GM23338 (cell line): ENCODE measurements at regions not wholly inside any gene's neighbourhood (a gene's known extent, or its start where the extent isn't known, plus 50 kb on each side); places are given as distances from the start of the nearest gene placed in this dataset.

ENCODE experiments used
- ATAC-seq: fragments of 200-7000 bp; cut with Tn5 transposase; 3 replicates; pipeline ENCODE4 v1.9.1; 2020
- DNase-seq: peaks from one replicate; pipeline ENCODE4 v3.0.0-alpha.2; 2015; ENCODE audit warnings: low spot score
- H2AFZ ChIP-seq: fragments of 200-600 bp; sonication (generic); 2 replicates; pipeline ENCODE4 v1.8.0; 2016; ENCODE audit warnings: antibody characterized with exemption, mild to moderate bottlenecking, moderate library complexity
- H3F3A ChIP-seq: fragments of 200-600 bp; sonication (generic); replicated peaks from 2 replicates; pipeline ENCODE4 v1.8.0; 2017; ENCODE audit warnings: antibody characterized with exemption, mixed run types, low read depth
- H3K27ac ChIP-seq: fragments of 200-600 bp; sonication (generic); 2 replicates; pipeline ENCODE4 v1.6.1; 2016; ENCODE audit warnings: low read depth
- H3K27me3 ChIP-seq: fragments of 200-600 bp; sonication (generic); 2 replicates; pipeline ENCODE4 v1.8.0; 2016; ENCODE audit warnings: mild to moderate bottlenecking, mixed run types, moderate library complexity; ENCODE audit not compliant: insufficient read depth
- H3K36me3 ChIP-seq: fragments of 200-600 bp; sonication (generic); 2 replicates; pipeline ENCODE4 v1.8.0; 2016; ENCODE audit warnings: mild to moderate bottlenecking; ENCODE audit not compliant: insufficient read depth
- H3K4me1 ChIP-seq: fragments of 200-600 bp; sonication (generic); 2 replicates; pipeline ENCODE4 v1.8.0; 2016; ENCODE audit warnings: mild to moderate bottlenecking, moderate library complexity; ENCODE audit not compliant: insufficient read depth
- H3K4me2 ChIP-seq: fragments of 200-600 bp; sonication (generic); 2 replicates; pipeline ENCODE4 v1.7.1; 2017; ENCODE audit warnings: mixed run types
- H3K4me3 ChIP-seq: fragments of 200-600 bp; sonication (generic); 2 replicates; pipeline ENCODE4 v1.6.1; 2016; ENCODE audit warnings: mixed run types
- H3K79me2 ChIP-seq: fragments of 200-600 bp; sonication (generic); replicated peaks from 2 replicates; pipeline ENCODE4 v1.8.0; 2017; ENCODE audit warnings: mild to moderate bottlenecking; ENCODE audit not compliant: insufficient read depth
- H3K9me2 ChIP-seq: fragments of 200-600 bp; sonication (generic); 2 replicates; pipeline ENCODE4 v1.8.0; 2017; ENCODE audit not compliant: insufficient read depth
- H4K20me1 ChIP-seq: fragments of 200-600 bp; sonication (generic); replicated peaks from 2 replicates; pipeline ENCODE4 v1.8.0; 2017; ENCODE audit warnings: mild to moderate bottlenecking; ENCODE audit not compliant: insufficient read depth
- H3K27ac Mint-ChIP-seq: 2 replicates; pipeline ENCODE4 v1.8.0; 2020; ENCODE audit warnings: inconsistent platforms, mild to moderate bottlenecking, moderate library complexity, mixed read lengths
- H3K27me3 Mint-ChIP-seq: 3 replicates; pipeline ENCODE4 v1.8.0; 2022; ENCODE audit warnings: low read depth, mild to moderate bottlenecking, moderate library complexity, mixed read lengths, inconsistent platforms; ENCODE audit not compliant: insufficient read depth, poor library complexity
- H3K36me3 Mint-ChIP-seq: 3 replicates; pipeline ENCODE4 v1.8.0; 2021; ENCODE audit warnings: low read depth, mild to moderate bottlenecking, inconsistent platforms, moderate library complexity, mixed read lengths
- H3K4me1 Mint-ChIP-seq: 3 replicates; pipeline ENCODE4 v1.8.0; 2020; ENCODE audit warnings: mild to moderate bottlenecking, inconsistent platforms, mixed read lengths
- H3K4me3 Mint-ChIP-seq: 3 replicates; pipeline ENCODE4 v1.8.0; 2021; ENCODE audit warnings: moderate library complexity, mild to moderate bottlenecking, inconsistent platforms, mixed read lengths
- H3K9me3 Mint-ChIP-seq: 3 replicates; pipeline ENCODE4 v1.8.0; 2020; ENCODE audit warnings: moderate library complexity, mild to moderate bottlenecking, inconsistent platforms, mixed read lengths
- CREB1 ChIP-seq: fragments of 250-450 bp; sonication (Bioruptor Pico); IDR thresholded peaks from 2 replicates; pipeline ENCODE4 v1.5.0; 2020; ENCODE audit warnings: low read depth, mild to moderate bottlenecking, moderate library complexity
- EZH2 ChIP-seq: fragments of 200-600 bp; sonication (generic); IDR thresholded peaks from one replicate; pipeline ENCODE4 v1.8.0; 2017; ENCODE audit warnings: antibody characterized with exemption, mild to moderate bottlenecking, low read depth; ENCODE audit not compliant: unreplicated experiment
- EZH2phosphoT487 ChIP-seq: fragments of 200-600 bp; sonication (generic); IDR thresholded peaks from one replicate; pipeline ENCODE4 v1.8.1; 2018; ENCODE audit warnings: antibody characterized with exemption; ENCODE audit not compliant: unreplicated experiment
- JUNB ChIP-seq: IDR thresholded peaks from one replicate; pipeline ENCODE4 v1.6.1; 2016; ENCODE audit warnings: antibody characterized with exemption; ENCODE audit not compliant: unreplicated experiment
- NANOG ChIP-seq: IDR thresholded peaks from 2 replicates; pipeline ENCODE4 v1.6.1; 2016; ENCODE audit warnings: antibody characterized with exemption, borderline replicate concordance
- POLR2AphosphoS5 ChIP-seq: IDR thresholded peaks from 2 replicates; pipeline ENCODE4 v1.6.1; 2016; ENCODE audit warnings: antibody characterized with exemption, low read depth
- STAT1 ChIP-seq: IDR thresholded peaks from one replicate; pipeline ENCODE4 v1.6.1; 2016; ENCODE audit warnings: antibody characterized with exemption; ENCODE audit not compliant: unreplicated experiment
- ZNF114 ChIP-seq: fragments of 250-450 bp; sonication (Bioruptor Pico); IDR thresholded peaks from 2 replicates; pipeline ENCODE4 v1.5.0; 2020; ENCODE audit warnings: mild to moderate bottlenecking, moderate library complexity
- ZNF331 ChIP-seq: fragments of 250-450 bp; sonication (Bioruptor Pico); IDR thresholded peaks from 2 replicates; pipeline ENCODE4 v1.5.0; 2020; ENCODE audit warnings: low read depth, mild to moderate bottlenecking, moderate library complexity
- TF ChIP-seq, protein P1 (sequence below): IDR thresholded peaks from one replicate; pipeline ENCODE4 v1.6.1; 2018; ENCODE audit warnings: antibody characterized with exemption; ENCODE audit not compliant: unreplicated experiment
- TF ChIP-seq, protein P2 (sequence below): fragments of 250-450 bp; sonication (Bioruptor Pico); IDR thresholded peaks from 2 replicates; pipeline ENCODE4 v1.5.0; 2020; ENCODE audit warnings: mild to moderate bottlenecking, moderate library complexity
- TF ChIP-seq, protein P3 (sequence below), 2 experiments: fragments of 200-600 bp in 1 of 2; sonication (generic) in 1 of 2; conservative IDR thresholded peaks; 2 replicates each; pipeline versions ENCODE4 v1.5.1 to v1.6.1; 2016 to 2017; ENCODE audit warnings: antibody characterized with exemption in 2 of 2, low read depth in 2 of 2, mild to moderate bottlenecking in 2 of 2, moderate library complexity in 1 of 2
- TF ChIP-seq, protein P4 (sequence below): IDR thresholded peaks from 2 replicates; pipeline ENCODE4 v1.6.1; 2016; ENCODE audit warnings: antibody characterized with exemption

DNA sequence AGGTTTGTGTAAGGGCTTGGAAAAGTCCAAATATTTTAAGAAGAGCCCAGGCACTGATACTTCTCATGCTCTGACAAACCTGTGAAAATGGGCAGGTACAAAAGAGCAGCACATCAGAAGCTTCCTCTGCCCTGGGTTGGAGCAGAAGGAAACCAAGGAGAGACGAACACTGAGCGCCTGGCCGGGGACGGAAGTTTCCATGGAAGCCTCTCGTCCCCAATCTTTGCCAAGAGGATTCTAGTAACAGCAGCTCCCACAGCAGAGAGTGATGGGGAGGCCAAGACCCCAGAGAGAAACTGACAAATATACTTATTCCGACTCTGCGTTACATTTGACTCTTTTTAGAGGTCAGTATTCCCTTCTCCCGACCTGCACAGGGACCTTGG is 268.5 kb downstream of the C16orf95 start:
- H3K4me1 Mint-ChIP-seq: peaks cover 23% of the 10 kb centered on the region
- H3K9me2 ChIP-seq: no peaks in the 10 kb centered on the region
- H3K27me3 ChIP-seq: no peaks in the 10 kb centered on the region
- peaks cover 7% of the 10 kb centered on the region; the same call in 1 of the 2 replicates for H3K4me1 ChIP-seq
- no peak overlapping the region for H3K4me3 ChIP-seq
- peaks cover 7% of the 10 kb centered on the region for H3K27me3 Mint-ChIP-seq
- TF ChIP-seq, protein P1, sequence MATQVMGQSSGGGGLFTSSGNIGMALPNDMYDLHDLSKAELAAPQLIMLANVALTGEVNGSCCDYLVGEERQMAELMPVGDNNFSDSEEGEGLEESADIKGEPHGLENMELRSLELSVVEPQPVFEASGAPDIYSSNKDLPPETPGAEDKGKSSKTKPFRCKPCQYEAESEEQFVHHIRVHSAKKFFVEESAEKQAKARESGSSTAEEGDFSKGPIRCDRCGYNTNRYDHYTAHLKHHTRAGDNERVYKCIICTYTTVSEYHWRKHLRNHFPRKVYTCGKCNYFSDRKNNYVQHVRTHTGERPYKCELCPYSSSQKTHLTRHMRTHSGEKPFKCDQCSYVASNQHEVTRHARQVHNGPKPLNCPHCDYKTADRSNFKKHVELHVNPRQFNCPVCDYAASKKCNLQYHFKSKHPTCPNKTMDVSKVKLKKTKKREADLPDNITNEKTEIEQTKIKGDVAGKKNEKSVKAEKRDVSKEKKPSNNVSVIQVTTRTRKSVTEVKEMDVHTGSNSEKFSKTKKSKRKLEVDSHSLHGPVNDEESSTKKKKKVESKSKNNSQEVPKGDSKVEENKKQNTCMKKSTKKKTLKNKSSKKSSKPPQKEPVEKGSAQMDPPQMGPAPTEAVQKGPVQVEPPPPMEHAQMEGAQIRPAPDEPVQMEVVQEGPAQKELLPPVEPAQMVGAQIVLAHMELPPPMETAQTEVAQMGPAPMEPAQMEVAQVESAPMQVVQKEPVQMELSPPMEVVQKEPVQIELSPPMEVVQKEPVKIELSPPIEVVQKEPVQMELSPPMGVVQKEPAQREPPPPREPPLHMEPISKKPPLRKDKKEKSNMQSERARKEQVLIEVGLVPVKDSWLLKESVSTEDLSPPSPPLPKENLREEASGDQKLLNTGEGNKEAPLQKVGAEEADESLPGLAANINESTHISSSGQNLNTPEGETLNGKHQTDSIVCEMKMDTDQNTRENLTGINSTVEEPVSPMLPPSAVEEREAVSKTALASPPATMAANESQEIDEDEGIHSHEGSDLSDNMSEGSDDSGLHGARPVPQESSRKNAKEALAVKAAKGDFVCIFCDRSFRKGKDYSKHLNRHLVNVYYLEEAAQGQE: no peak
- TF ChIP-seq ZNF114 (CRISPR knock-in tag): no peak
- TF ChIP-seq POLR2AphosphoS5: no peak
- no peak for TF ChIP-seq JUNB
- TF ChIP-seq, protein P2, sequence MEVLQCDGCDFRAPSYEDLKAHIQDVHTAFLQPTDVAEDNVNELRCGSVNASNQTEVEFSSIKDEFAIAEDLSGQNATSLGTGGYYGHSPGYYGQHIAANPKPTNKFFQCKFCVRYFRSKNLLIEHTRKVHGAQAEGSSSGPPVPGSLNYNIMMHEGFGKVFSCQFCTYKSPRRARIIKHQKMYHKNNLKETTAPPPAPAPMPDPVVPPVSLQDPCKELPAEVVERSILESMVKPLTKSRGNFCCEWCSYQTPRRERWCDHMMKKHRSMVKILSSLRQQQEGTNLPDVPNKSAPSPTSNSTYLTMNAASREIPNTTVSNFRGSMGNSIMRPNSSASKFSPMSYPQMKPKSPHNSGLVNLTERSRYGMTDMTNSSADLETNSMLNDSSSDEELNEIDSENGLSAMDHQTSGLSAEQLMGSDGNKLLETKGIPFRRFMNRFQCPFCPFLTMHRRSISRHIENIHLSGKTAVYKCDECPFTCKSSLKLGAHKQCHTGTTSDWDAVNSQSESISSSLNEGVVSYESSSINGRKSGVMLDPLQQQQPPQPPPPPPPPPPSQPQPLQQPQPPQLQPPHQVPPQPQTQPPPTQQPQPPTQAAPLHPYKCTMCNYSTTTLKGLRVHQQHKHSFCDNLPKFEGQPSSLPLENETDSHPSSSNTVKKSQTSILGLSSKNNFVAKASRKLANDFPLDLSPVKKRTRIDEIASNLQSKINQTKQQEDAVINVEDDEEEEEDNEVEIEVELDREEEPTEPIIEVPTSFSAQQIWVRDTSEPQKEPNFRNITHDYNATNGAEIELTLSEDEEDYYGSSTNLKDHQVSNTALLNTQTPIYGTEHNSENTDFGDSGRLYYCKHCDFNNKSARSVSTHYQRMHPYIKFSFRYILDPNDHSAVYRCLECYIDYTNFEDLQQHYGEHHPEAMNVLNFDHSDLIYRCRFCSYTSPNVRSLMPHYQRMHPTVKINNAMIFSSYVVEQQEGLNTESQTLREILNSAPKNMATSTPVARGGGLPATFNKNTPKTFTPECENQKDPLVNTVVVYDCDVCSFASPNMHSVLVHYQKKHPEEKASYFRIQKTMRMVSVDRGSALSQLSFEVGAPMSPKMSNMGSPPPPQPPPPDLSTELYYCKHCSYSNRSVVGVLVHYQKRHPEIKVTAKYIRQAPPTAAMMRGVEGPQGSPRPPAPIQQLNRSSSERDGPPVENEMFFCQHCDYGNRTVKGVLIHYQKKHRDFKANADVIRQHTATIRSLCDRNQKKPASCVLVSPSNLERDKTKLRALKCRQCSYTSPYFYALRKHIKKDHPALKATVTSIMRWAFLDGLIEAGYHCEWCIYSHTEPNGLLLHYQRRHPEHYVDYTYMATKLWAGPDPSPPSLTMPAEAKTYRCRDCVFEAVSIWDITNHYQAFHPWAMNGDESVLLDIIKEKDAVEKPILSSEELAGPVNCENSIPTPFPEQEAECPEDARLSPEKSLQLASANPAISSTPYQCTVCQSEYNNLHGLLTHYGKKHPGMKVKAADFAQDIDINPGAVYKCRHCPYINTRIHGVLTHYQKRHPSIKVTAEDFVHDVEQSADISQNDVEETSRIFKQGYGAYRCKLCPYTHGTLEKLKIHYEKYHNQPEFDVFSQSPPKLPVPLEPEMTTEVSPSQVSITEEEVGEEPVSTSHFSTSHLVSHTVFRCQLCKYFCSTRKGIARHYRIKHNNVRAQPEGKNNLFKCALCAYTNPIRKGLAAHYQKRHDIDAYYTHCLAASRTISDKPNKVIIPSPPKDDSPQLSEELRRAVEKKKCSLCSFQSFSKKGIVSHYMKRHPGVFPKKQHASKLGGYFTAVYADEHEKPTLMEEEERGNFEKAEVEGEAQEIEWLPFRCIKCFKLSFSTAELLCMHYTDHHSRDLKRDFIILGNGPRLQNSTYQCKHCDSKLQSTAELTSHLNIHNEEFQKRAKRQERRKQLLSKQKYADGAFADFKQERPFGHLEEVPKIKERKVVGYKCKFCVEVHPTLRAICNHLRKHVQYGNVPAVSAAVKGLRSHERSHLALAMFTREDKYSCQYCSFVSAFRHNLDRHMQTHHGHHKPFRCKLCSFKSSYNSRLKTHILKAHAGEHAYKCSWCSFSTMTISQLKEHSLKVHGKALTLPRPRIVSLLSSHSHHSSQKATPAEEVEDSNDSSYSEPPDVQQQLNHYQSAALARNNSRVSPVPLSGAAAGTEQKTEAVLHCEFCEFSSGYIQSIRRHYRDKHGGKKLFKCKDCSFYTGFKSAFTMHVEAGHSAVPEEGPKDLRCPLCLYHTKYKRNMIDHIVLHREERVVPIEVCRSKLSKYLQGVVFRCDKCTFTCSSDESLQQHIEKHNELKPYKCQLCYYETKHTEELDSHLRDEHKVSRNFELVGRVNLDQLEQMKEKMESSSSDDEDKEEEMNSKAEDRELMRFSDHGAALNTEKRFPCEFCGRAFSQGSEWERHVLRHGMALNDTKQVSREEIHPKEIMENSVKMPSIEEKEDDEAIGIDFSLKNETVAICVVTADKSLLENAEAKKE: no peak
- no peak for TF ChIP-seq CREB1 (CRISPR knock-in tag)
- TF ChIP-seq EZH2: no peak
- no peak for TF ChIP-seq EZH2phosphoT487
- TF ChIP-seq, protein P3, sequence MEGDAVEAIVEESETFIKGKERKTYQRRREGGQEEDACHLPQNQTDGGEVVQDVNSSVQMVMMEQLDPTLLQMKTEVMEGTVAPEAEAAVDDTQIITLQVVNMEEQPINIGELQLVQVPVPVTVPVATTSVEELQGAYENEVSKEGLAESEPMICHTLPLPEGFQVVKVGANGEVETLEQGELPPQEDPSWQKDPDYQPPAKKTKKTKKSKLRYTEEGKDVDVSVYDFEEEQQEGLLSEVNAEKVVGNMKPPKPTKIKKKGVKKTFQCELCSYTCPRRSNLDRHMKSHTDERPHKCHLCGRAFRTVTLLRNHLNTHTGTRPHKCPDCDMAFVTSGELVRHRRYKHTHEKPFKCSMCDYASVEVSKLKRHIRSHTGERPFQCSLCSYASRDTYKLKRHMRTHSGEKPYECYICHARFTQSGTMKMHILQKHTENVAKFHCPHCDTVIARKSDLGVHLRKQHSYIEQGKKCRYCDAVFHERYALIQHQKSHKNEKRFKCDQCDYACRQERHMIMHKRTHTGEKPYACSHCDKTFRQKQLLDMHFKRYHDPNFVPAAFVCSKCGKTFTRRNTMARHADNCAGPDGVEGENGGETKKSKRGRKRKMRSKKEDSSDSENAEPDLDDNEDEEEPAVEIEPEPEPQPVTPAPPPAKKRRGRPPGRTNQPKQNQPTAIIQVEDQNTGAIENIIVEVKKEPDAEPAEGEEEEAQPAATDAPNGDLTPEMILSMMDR (conservative IDR thresholded peaks at IDR 0.05; ENCODE audit: low read depth in 2 of 2): no peak
- TF ChIP-seq STAT1: no peak
- TF ChIP-seq, protein P4, sequence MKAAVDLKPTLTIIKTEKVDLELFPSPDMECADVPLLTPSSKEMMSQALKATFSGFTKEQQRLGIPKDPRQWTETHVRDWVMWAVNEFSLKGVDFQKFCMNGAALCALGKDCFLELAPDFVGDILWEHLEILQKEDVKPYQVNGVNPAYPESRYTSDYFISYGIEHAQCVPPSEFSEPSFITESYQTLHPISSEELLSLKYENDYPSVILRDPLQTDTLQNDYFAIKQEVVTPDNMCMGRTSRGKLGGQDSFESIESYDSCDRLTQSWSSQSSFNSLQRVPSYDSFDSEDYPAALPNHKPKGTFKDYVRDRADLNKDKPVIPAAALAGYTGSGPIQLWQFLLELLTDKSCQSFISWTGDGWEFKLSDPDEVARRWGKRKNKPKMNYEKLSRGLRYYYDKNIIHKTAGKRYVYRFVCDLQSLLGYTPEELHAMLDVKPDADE: no peak
- no peak for TF ChIP-seq ZNF331
- no peak for TF ChIP-seq NANOG
- no peak for ATAC-seq
- H3K79me2 ChIP-seq: no peaks in the 10 kb centered on the region
- no peaks in the 10 kb centered on the region; the same call in 1 of the 2 replicates for H3K36me3 ChIP-seq
- H3F3A ChIP-seq: no peaks in the 10 kb centered on the region
- H3K36me3 Mint-ChIP-seq: no peaks in the 10 kb centered on the region
- no peak overlapping the region for H3K4me3 Mint-ChIP-seq
- H2AFZ ChIP-seq: no peak overlapping the region
- peaks cover under 1% of the 10 kb centered on the region for H3K9me3 Mint-ChIP-seq
- DNase-seq: no peak
- no peak overlapping the region for H3K27ac ChIP-seq
- H3K27ac Mint-ChIP-seq: no peak overlapping the region
- H4K20me1 ChIP-seq: no peaks in the 10 kb centered on the region
- H3K4me2 ChIP-seq: no peak overlapping the region
